ENCODE measurements at regions not wholly inside any gene's neighbourhood (a gene's known extent, or its start where the extent isn't known, plus 50 kb on each side); places are given as distances from the start of the nearest gene placed in this dataset.

DNA sequence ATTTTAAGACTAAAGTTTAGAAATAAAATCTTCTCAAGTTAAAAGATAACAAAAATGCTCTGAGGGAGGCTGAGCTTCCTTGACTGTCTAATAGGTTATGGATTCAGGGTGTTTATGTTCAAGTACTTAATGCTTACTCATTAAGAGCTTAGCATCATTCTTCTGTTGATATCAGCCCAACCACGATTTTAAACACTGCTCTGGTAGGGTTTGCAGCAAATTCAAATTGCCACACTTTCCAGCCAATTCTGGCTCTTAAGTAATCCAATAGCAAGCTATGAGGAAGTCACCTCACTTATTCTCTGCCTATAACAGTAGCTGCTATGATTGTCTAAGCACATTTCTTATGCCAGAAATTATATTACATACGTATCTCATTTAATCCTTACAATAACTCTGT is 191.0 kb upstream of the KIF2A start:
- Histone ChIP-seq H3K36me3 (ENCODE audit: insufficient read depth, insufficient read length, low read length) (no peaks in the 10 kb centered on the region), H3K9ac (ENCODE audit: insufficient read length, low read depth) (no peak overlapping the region), H3K4me1 (ENCODE audit: insufficient read depth, insufficient read length) (no peaks in the 10 kb centered on the region), H3K9me3 (ENCODE audit: insufficient read depth, low read length) (peaks cover 3% of the 10 kb centered on the region; the same call in 1 of the 2 replicates), H3K4me3 (ENCODE audit: insufficient read length, low read depth) (no peak overlapping the region), H3K27me3 (ENCODE audit: insufficient read depth, insufficient read length) (no peaks in the 10 kb centered on the region)
- TF ChIP-seq YY1 (IDR thresholded peaks at IDR 0.05; ENCODE audit: insufficient read depth, insufficient read length): no peak
- TF ChIP-seq SUZ12 (IDR thresholded peaks at IDR 0.05; ENCODE audit: extremely low read depth, insufficient read depth, insufficient read length): no peak
- no peak for TF ChIP-seq ZNF274 (IDR thresholded peaks at IDR 0.05; ENCODE audit: low read depth, low read length)
- no peak for DNase-seq (ENCODE audit: low read depth, low spot score)

- Histone ChIP-seq H3K9me3 (ENCODE audit: insufficient read depth, low read length) (no peaks in the 10 kb centered on the region), H3K9ac (ENCODE audit: insufficient read length, low read depth) (no peak overlapping the region), H3K27me3 (ENCODE audit: insufficient read depth, insufficient read length) (no peaks in the 10 kb centered on the region), H3K4me3 (ENCODE audit: insufficient read length, low read depth) (no peak overlapping the region), H3K4me1 (ENCODE audit: insufficient read depth, insufficient read length) (no peaks in the 10 kb centered on the region), H3K36me3 (ENCODE audit: insufficient read depth, insufficient read length, low read length) (no peaks in the 10 kb centered on the region)
- no peak for TF ChIP-seq SUZ12 (IDR thresholded peaks at IDR 0.05; ENCODE audit: extremely low read depth, insufficient read depth, insufficient read length)
- no peak for TF ChIP-seq YY1 (IDR thresholded peaks at IDR 0.05; ENCODE audit: insufficient read depth, insufficient read length)
- no peak for TF ChIP-seq ZNF274 (IDR thresholded peaks at IDR 0.05; ENCODE audit: low read depth, low read length)
- DNase-seq (ENCODE audit: low read depth, low spot score): no peak
Observed at GRCh38 chr5:62124266-62124665, 181.7 kb upstream of the KIF2A start.

GRCh38 chr5:62126090-62126489 is 179.9 kb upstream of the KIF2A start:
- Histone ChIP-seq H3K9me3 (ENCODE audit: insufficient read depth, low read length) (no peaks in the 10 kb centered on the region), H3K27me3 (ENCODE audit: insufficient read depth, insufficient read length) (no peaks in the 10 kb centered on the region), H3K4me1 (ENCODE audit: insufficient read depth, insufficient read length) (no peaks in the 10 kb centered on the region), H3K9ac (ENCODE audit: insufficient read length, low read depth) (no peak overlapping the region), H3K36me3 (ENCODE audit: insufficient read depth, insufficient read length, low read length) (no peaks in the 10 kb centered on the region), H3K4me3 (ENCODE audit: insufficient read length, low read depth) (no peak overlapping the region)
- no peak for TF ChIP-seq ZNF274 (IDR thresholded peaks at IDR 0.05; ENCODE audit: low read depth, low read length)
- TF ChIP-seq YY1 (IDR thresholded peaks at IDR 0.05; ENCODE audit: insufficient read depth, insufficient read length): no peak
- no peak for TF ChIP-seq SUZ12 (IDR thresholded peaks at IDR 0.05; ENCODE audit: extremely low read depth, insufficient read depth, insufficient read length)
- no peak for DNase-seq (ENCODE audit: low read depth, low spot score)

DNA sequence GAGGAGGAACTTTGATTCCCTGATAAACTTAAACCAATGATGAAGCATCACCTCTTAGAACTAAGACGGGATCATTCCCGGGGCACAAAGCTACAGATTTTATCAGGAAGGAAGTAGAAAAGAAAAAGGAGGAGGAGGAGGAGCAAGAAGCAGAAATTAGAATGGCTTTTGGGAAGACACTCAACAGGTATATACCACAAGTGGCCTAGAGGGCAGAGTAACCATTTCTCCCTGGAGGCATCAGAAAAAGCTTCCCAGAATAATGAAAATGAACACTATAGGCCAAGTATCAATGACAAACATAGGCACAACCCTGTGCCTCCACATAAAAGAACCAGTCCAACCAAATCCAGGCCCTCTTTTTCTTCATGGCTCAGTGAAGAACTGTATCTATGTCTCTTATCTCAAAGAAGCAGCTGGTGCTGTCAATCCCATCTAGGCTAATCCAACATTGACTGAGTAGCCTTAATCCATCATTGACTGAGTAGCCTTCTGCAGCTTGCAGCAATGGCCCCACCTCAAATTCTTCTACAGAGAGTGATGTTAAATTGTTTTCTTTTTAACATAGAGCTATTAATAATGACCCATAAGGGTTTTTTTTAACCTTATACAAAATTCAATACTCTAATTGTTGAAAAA is 178.8 kb upstream of the KIF2A start:
- no peak for DNase-seq (ENCODE audit: low read depth, low spot score)
- H3K9ac ChIP-seq (ENCODE audit: insufficient read length, low read depth): no peak overlapping the region
- no peaks in the 10 kb centered on the region for H3K27me3 ChIP-seq (ENCODE audit: insufficient read depth, insufficient read length)
- TF ChIP-seq YY1 (IDR thresholded peaks at IDR 0.05; ENCODE audit: insufficient read depth, insufficient read length): no peak
- TF ChIP-seq ZNF274 (IDR thresholded peaks at IDR 0.05; ENCODE audit: low read depth, low read length): no peak
- TF ChIP-seq SUZ12 (IDR thresholded peaks at IDR 0.05; ENCODE audit: extremely low read depth, insufficient read depth, insufficient read length): no peak
- H3K4me3 ChIP-seq (ENCODE audit: insufficient read length, low read depth): no peak overlapping the region
- no peaks in the 10 kb centered on the region for H3K4me1 ChIP-seq (ENCODE audit: insufficient read depth, insufficient read length)
- H3K36me3 ChIP-seq (ENCODE audit: insufficient read depth, insufficient read length, low read length): no peaks in the 10 kb centered on the region
- H3K9me3 ChIP-seq (ENCODE audit: insufficient read depth, low read length): no peaks in the 10 kb centered on the region

- Histone ChIP-seq H3K4me1 (ENCODE audit: insufficient read depth, insufficient read length) (no peaks in the 10 kb centered on the region), H3K9ac (ENCODE audit: insufficient read length, low read depth) (no peak overlapping the region), H3K27me3 (ENCODE audit: insufficient read depth, insufficient read length) (no peaks in the 10 kb centered on the region), H3K36me3 (ENCODE audit: insufficient read depth, insufficient read length, low read length) (no peaks in the 10 kb centered on the region), H3K9me3 (ENCODE audit: insufficient read depth, low read length) (no peaks in the 10 kb centered on the region; the same call in 1 of the 2 replicates), H3K4me3 (ENCODE audit: insufficient read length, low read depth) (no peak overlapping the region)
- no peak for TF ChIP-seq ZNF274 (IDR thresholded peaks at IDR 0.05; ENCODE audit: low read depth, low read length)
- no peak for TF ChIP-seq YY1 (IDR thresholded peaks at IDR 0.05; ENCODE audit: insufficient read depth, insufficient read length)
- no peak for TF ChIP-seq SUZ12 (IDR thresholded peaks at IDR 0.05; ENCODE audit: extremely low read depth, insufficient read depth, insufficient read length)
- no peak for DNase-seq (ENCODE audit: low read depth, low spot score)
Observed at GRCh38 chr5:62130107-62130506, 175.9 kb upstream of the KIF2A start.

- H3K9ac ChIP-seq (ENCODE audit: insufficient read length, low read depth): no peak overlapping the region
- no peaks in the 10 kb centered on the region; the same call in 1 of the 2 replicates for H3K9me3 ChIP-seq (ENCODE audit: insufficient read depth, low read length)
- no peaks in the 10 kb centered on the region for H3K36me3 ChIP-seq (ENCODE audit: insufficient read depth, insufficient read length, low read length)
- H3K27me3 ChIP-seq (ENCODE audit: insufficient read depth, insufficient read length): no peaks in the 10 kb centered on the region
- H3K4me1 ChIP-seq (ENCODE audit: insufficient read depth, insufficient read length): no peaks in the 10 kb centered on the region
- TF ChIP-seq YY1 (IDR thresholded peaks at IDR 0.05; ENCODE audit: insufficient read depth, insufficient read length) (no peak), SUZ12 (IDR thresholded peaks at IDR 0.05; ENCODE audit: extremely low read depth, insufficient read depth, insufficient read length) (no peak), ZNF274 (IDR thresholded peaks at IDR 0.05; ENCODE audit: low read depth, low read length) (no peak)
- no peak for DNase-seq (ENCODE audit: low read depth, low spot score)
- no peak overlapping the region for H3K4me3 ChIP-seq (ENCODE audit: insufficient read length, low read depth)
Observed at GRCh38 chr5:62132276-62132675, 173.7 kb upstream of the KIF2A start.

- Histone ChIP-seq H3K36me3 (ENCODE audit: insufficient read depth, insufficient read length, low read length) (no peaks in the 10 kb centered on the region), H3K9ac (ENCODE audit: insufficient read length, low read depth) (no peak overlapping the region), H3K9me3 (ENCODE audit: insufficient read depth, low read length) (no peaks in the 10 kb centered on the region; the same call in 1 of the 2 replicates), H3K27me3 (ENCODE audit: insufficient read depth, insufficient read length) (no peaks in the 10 kb centered on the region), H3K4me1 (ENCODE audit: insufficient read depth, insufficient read length) (no peaks in the 10 kb centered on the region), H3K4me3 (ENCODE audit: insufficient read length, low read depth) (no peak overlapping the region)
- TF ChIP-seq ZNF274 (IDR thresholded peaks at IDR 0.05; ENCODE audit: low read depth, low read length) (no peak), SUZ12 (IDR thresholded peaks at IDR 0.05; ENCODE audit: extremely low read depth, insufficient read depth, insufficient read length) (no peak), YY1 (IDR thresholded peaks at IDR 0.05; ENCODE audit: insufficient read depth, insufficient read length) (no peak)
- DNase-seq (ENCODE audit: low read depth, low spot score): no peak
Observed at GRCh38 chr5:62133426-62133825, 172.6 kb upstream of the KIF2A start.

Measured in NT2/D1 (cell line).